Activated naive CD4-positive, alpha-beta T cell treated with anti-CD3 and anti-CD28 coated beads for 36 hours (primary cell): ENCODE measurements at regions not wholly inside any gene's neighbourhood (a gene's known extent, or its start where the extent isn't known, plus 50 kb on each side); places are given as distances from the start of the nearest gene placed in this dataset.
A peak's percentile ranks its signal among the peaks of the same experiment; 100 is the strongest.
"Not testable (repeated sequence)": the region's sequence is repeated elsewhere in the genome, so short reads cannot be mapped to it uniquely, and the experiment has no call there.

Experiments
- CTCF ChIA-PET: fragments of 350-600 bp; sonication (Branson Sonifier 250); formaldehyde crosslinking; loops from one replicate; lab custom pipeline; 2021; ENCODE audit warnings: antibody characterized with exemption; lab: Charles Lee
- DNase-seq: peaks from one replicate; pipeline ENCODE4 v3.0.0-alpha.2; 2020
- H3K27ac Mint-ChIP-seq: one replicate; pipeline ENCODE4 v1.8.0; 2021; ENCODE audit warnings: mild to moderate bottlenecking, mixed read lengths
- H3K27me3 Mint-ChIP-seq: one replicate; pipeline ENCODE4 v1.8.0; 2021; ENCODE audit warnings: low read depth, mixed read lengths
- H3K36me3 Mint-ChIP-seq: one replicate; pipeline ENCODE4 v1.8.0; 2021; ENCODE audit warnings: low read depth, mixed read lengths
- H3K4me1 Mint-ChIP-seq: one replicate; pipeline ENCODE4 v1.8.0; 2021; ENCODE audit warnings: low read depth, mixed read lengths
- H3K4me3 Mint-ChIP-seq: one replicate; pipeline ENCODE4 v1.8.0; 2021; ENCODE audit warnings: mild to moderate bottlenecking, moderate library complexity, mixed read lengths
- H3K9me3 Mint-ChIP-seq: one replicate; pipeline ENCODE4 v1.8.0; 2021; ENCODE audit warnings: mixed read lengths
- intact Hi-C: fragments of 100-400 bp; cut with micrococcal nuclease; formaldehyde crosslinking; loops from one replicate; pipeline ENCODE4 v1.15.1; 2023

GRCh38 chr6:28633445-28634215 is 107.9 kb downstream of the GPX5 start:
- H3K36me3 Mint-ChIP-seq: no peaks in the 10 kb centered on the region

DNA sequence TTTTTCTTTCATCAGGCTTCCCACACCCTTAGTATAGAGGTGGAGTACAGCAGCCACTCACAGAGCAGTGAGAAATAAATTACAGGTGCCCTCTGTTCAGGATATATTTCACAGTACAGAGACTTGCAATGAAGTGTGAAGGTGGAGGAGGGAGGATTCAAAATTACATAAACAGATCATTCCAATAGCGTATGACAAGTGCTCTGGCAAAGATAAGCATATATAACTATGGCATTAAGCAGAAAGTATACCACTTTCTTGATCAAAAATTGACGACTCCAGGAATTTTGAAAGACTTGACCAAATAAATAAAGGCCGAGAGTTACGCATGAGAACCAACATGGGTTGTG is 108.7 kb downstream of the GPX5 start:
- Mint-ChIP-seq H3K4me3 (peak overlapping the region; percentile 70), H3K27me3 (peaks cover 78% of the 10 kb centered on the region), H3K4me1 (peaks cover 11% of the 10 kb centered on the region), H3K9me3 (no peaks in the 10 kb centered on the region), H3K27ac (no peak overlapping the region), H3K36me3 (no peaks in the 10 kb centered on the region)
- CTCF ChIA-PET: no interaction called here
- intact Hi-C loops: no loop called here
- no peak for DNase-seq

More at GRCh38 chr6:28633445-28634215, 107.9 kb downstream of the GPX5 start:
- peaks cover 11% of the 10 kb centered on the region for H3K4me1 Mint-ChIP-seq
- H3K4me3 Mint-ChIP-seq: no peak overlapping the region
- CTCF ChIA-PET: no interaction called here
- no peak overlapping the region for H3K27ac Mint-ChIP-seq
- intact Hi-C loops: no loop called here
- no peaks in the 10 kb centered on the region for H3K9me3 Mint-ChIP-seq
- H3K27me3 Mint-ChIP-seq: peaks cover 70% of the 10 kb centered on the region
- DNase-seq: no peak

GRCh38 chr6:28634761-28635546 is 109.3 kb downstream of the GPX5 start:
- H3K27ac Mint-ChIP-seq: no peak overlapping the region
- peak overlapping the region; percentile 70 for H3K4me3 Mint-ChIP-seq
- peaks cover 80% of the 10 kb centered on the region for H3K27me3 Mint-ChIP-seq
- CTCF ChIA-PET: no interaction called here
- intact Hi-C loops: no loop called here
- peaks cover 11% of the 10 kb centered on the region for H3K4me1 Mint-ChIP-seq
- peak; percentile 12 for DNase-seq
- no peaks in the 10 kb centered on the region for H3K9me3 Mint-ChIP-seq
- H3K36me3 Mint-ChIP-seq: no peaks in the 10 kb centered on the region

- Mint-ChIP-seq H3K36me3 (no peaks in the 10 kb centered on the region), H3K27me3 (peaks cover 77% of the 10 kb centered on the region), H3K9me3 (no peaks in the 10 kb centered on the region), H3K27ac (no peak overlapping the region), H3K4me1 (peaks cover 11% of the 10 kb centered on the region), H3K4me3 (peak overlapping the region; percentile 70)
- CTCF ChIA-PET: no interaction called here
- DNase-seq: no peak
- intact Hi-C loops: no loop called here
These were observed 110.0 kb downstream of the GPX5 start for GRCh38 chr6:28635547-28636158.

DNA sequence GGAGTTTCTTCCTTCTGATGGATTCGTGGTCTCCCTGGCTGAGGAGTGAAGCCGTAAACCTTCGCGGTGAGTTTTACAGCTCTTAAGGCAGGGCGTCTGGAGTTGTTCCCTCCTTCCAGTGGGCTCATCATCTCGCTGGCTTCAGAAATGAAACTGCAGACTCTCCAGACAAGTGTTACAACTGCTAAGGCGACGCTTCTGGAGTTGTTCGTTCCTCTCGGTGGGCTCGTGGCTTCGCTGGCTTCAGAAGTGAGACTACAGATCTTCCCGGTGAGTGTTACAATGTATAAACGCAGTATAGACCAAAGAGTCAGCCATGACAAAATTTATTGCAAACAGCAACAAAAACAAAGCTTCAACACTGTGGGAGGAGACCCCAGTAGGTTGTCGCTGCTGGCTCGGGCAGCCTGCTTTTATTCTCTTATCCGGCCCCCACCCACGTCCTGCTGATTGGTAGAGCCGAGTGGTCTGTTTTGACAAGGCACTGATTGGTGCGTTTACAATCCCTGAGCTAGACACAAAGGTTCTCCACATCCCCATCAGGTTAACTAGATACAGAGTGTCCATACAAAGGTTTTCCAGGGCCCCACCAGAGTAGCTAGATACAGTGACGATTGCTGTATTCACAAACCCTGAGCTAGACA is 113.2 kb downstream of the GPX5 start:
- Mint-ChIP-seq H3K27me3 (peaks cover 60% of the 10 kb centered on the region), H3K9me3 (no peaks in the 10 kb centered on the region), H3K4me1 (peaks cover 11% of the 10 kb centered on the region), H3K36me3 (no peaks in the 10 kb centered on the region), H3K27ac (no peak overlapping the region), H3K4me3 (no peak overlapping the region)
- intact Hi-C loops: no loop called here
- CTCF ChIA-PET: no interaction called here
- DNase-seq: no peak

DNA sequence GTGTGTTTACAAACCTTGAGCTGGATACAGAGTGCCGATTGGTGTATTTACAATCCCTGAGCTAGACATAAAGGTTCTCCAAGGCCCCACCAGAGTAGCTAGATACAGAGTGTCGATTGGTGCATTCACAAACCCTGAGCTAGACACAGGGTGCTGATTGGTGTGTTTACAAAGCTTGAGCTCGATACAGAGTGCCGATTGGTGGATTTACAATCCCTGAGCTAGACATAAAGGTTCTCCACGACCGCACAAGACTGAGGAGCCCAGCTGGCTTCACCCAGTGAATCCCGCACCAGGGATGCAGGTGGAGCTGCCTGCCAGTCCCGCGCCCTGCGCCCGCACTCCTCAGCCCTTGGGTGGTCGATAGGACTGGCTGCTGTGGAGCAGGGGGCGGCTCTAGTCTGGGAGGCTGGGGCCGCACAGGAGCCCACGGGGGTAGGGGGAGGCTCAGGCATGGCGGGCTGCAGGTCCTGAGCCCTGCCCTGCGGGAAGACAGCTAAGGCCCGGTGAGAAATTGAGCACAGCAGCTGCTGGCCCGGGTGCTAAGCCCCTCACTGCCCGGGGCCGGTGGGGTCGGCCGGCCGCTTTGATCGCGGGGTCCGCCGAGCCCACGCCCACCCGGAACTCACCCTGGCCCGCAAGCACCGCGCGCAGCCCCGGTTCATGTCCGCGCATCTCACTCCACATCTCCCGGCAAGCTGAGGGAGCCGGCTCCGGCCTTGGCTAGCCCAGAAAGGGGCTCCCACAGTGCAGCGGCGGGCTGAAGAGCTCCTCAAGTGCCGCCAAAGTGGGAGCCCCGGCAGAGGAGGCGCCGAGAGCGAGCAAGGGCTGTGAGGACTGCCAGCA is 114.0 kb downstream of the GPX5 start:
- H3K4me3 Mint-ChIP-seq, DNase-seq, H3K4me1 Mint-ChIP-seq, H3K9me3 Mint-ChIP-seq, H3K36me3 Mint-ChIP-seq, intact Hi-C loops, CTCF ChIA-PET, H3K27ac Mint-ChIP-seq: not testable (repeated sequence)
- H3K27me3 Mint-ChIP-seq: peaks cover 59% of the 10 kb centered on the region

DNA sequence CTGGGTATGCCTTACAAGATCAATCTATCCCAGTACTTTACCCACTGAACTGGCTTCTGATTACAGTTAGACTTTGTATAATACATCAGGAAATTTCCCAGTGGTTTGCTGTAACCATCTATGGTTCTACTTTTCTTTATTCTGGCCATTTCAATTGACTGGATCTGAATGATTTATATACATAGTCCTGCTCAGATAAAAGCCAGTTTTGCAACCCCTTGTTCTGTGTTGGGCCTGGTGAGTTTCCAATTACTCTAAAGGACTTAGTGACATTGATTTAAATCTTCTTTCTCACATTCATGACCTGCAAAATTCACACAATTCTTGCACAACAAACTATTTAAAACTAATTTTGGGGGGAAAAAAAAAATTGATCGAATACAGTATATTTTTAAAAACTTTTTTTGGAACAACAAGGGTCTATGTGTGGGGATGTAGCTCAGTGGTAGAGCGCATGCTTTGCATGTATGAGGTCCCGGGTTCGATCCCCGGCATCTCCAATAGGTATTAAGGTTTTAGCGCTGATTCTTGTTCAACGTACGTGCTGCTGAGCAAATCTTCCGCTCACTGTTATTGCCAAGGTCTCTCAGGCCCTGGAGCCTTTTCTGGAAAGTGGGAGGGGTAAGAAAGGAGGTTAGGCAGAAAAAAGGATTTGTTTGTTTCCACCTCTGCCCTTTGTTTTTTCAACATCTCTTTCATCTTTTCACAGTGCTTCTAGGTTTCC is 117.5 kb downstream of the GPX5 start:
- H3K4me3 Mint-ChIP-seq: no peak overlapping the region
- DNase-seq: peak; percentile 61
- no peaks in the 10 kb centered on the region for H3K9me3 Mint-ChIP-seq
- peak overlapping the region; percentile 46 for H3K27ac Mint-ChIP-seq
- CTCF ChIA-PET: no interaction called here
- peaks cover under 1% of the 10 kb centered on the region for H3K4me1 Mint-ChIP-seq
- H3K36me3 Mint-ChIP-seq: no peaks in the 10 kb centered on the region
- peaks cover 44% of the 10 kb centered on the region for H3K27me3 Mint-ChIP-seq
- intact Hi-C loops: no loop called here

GRCh38 chr6:28646650-28647049 is 121.0 kb downstream of the GPX5 start:
- Mint-ChIP-seq H3K4me3 (no peak overlapping the region), H3K36me3 (no peaks in the 10 kb centered on the region), H3K27ac (no peak overlapping the region), H3K27me3 (peaks cover 52% of the 10 kb centered on the region), H3K4me1 (peaks cover 6% of the 10 kb centered on the region), H3K9me3 (no peaks in the 10 kb centered on the region)
- CTCF ChIA-PET: no interaction called here
- no peak for DNase-seq
- intact Hi-C loops: no loop called here

GRCh38 chr6:28648035-28648877 is 122.6 kb downstream of the GPX5 start:
- Mint-ChIP-seq H3K9me3 (no peaks in the 10 kb centered on the region), H3K36me3 (no peaks in the 10 kb centered on the region), H3K4me3 (peak overlapping the region; percentile 89), H3K27me3 (peaks cover 57% of the 10 kb centered on the region), H3K27ac (peak overlapping the region; percentile 33), H3K4me1 (peaks cover 6% of the 10 kb centered on the region)
- intact Hi-C loops: loop anchor here (1.0 kb wide), 1 partner anchor 10 kb away; no protein-coding TSS in a partner anchor
- CTCF ChIA-PET: no interaction called here
- DNase-seq: peak; percentile 82

GRCh38 chr6:28648878-28649375 is 123.2 kb downstream of the GPX5 start:
- Mint-ChIP-seq H3K9me3 (no peaks in the 10 kb centered on the region), H3K4me1 (peaks cover 6% of the 10 kb centered on the region), H3K36me3 (no peaks in the 10 kb centered on the region), H3K4me3 (peak overlapping the region; percentile 89), H3K27me3 (peaks cover 57% of the 10 kb centered on the region), H3K27ac (no peak overlapping the region)
- intact Hi-C loops: loop anchor here (1.0 kb wide), 1 partner anchor 9 kb away; no protein-coding TSS in a partner anchor
- DNase-seq: no peak
- CTCF ChIA-PET: no interaction called here
